Ascending aorta (tissue), 2 donors: ENCODE measurements at regions not wholly inside any gene's neighbourhood (a gene's known extent, or its start where the extent isn't known, plus 50 kb on each side); places are given as distances from the start of the nearest gene placed in this dataset.

Source experiments
- DNase-seq, 2 donors: peaks; one replicate each; pipeline ENCODE4 v3.0.0-alpha.2; 2019; ENCODE audit warnings: low spot score in 2 of 2
- H3K27ac ChIP-seq, 2 donors: fragments of 200-600 bp; sonication (generic); one replicate each; pipeline ENCODE4 v1.5.1; 2016 to 2017; ENCODE audit warnings: mild to moderate bottlenecking in 1 of 2
- H3K27me3 ChIP-seq: fragments of 200-600 bp; sonication (generic); one replicate; pipeline ENCODE4 v1.5.1; 2017
- H3K36me3 ChIP-seq, 2 donors: fragments of 200-600 bp; sonication (generic); one replicate each; pipeline ENCODE4 v1.5.1; 2016
- H3K4me1 ChIP-seq, 2 donors: fragments of 200-600 bp; sonication (generic); one replicate each; pipeline ENCODE4 v1.5.1; 2016 to 2017; ENCODE audit warnings: mild to moderate bottlenecking in 1 of 2
- H3K4me3 ChIP-seq, 2 donors: fragments of 200-600 bp; sonication (generic); one replicate each; pipeline ENCODE4 v1.5.1; 2016 to 2017; ENCODE audit warnings: mild to moderate bottlenecking in 1 of 2
- H3K9me3 ChIP-seq, 2 donors: fragments of 200-600 bp; sonication (generic); one replicate each; pipeline ENCODE4 v1.5.1; 2016
- CTCF ChIP-seq, 3 experiments: fragments of 200-600 bp in 2 of 3; fragments of 450-650 bp in 1 of 3; sonication (generic) in 2 of 3; IDR thresholded peaks; one replicate each; pipeline ENCODE4 v1.5.1; 2016 to 2019; ENCODE audit warnings: antibody characterized with exemption in 3 of 3, mild to moderate bottlenecking in 1 of 3, moderate library complexity in 1 of 3
- intact Hi-C: fragments of 100-400 bp; cut with DNase I; formaldehyde crosslinking; loops from one replicate; pipeline ENCODE4 v1.15.1; 2023

GRCh38 chr10:62577666-62578291, 203.6 kb downstream of the ZNF365 start:
- H3K36me3 ChIP-seq = no peaks in the 10 kb centered on the region
- intact Hi-C loops = no loop called here
- TF ChIP-seq CTCF (IDR thresholded peaks at IDR 0.05) = no peak
- no peak for DNase-seq
- H3K27me3 ChIP-seq = no peaks in the 10 kb centered on the region
- H3K27ac ChIP-seq = no peak overlapping the region
- H3K4me1 ChIP-seq = no peaks in the 10 kb centered on the region
- no peak overlapping the region for H3K4me3 ChIP-seq
- no peaks in the 10 kb centered on the region for H3K9me3 ChIP-seq

- H3K27me3 ChIP-seq = no peaks in the 10 kb centered on the region
- no peaks in the 10 kb centered on the region for H3K4me1 ChIP-seq
- TF ChIP-seq CTCF (IDR thresholded peaks at IDR 0.05) = no peak
- DNase-seq = no peak
- no peak overlapping the region for H3K4me3 ChIP-seq
- intact Hi-C loops = no loop called here
- no peaks in the 10 kb centered on the region for H3K36me3 ChIP-seq
- H3K9me3 ChIP-seq = no peaks in the 10 kb centered on the region
- H3K27ac ChIP-seq = no peak overlapping the region
Observed at GRCh38 chr10:62578301-62578700, 204.1 kb downstream of the ZNF365 start.

- TF ChIP-seq CTCF (IDR thresholded peaks at IDR 0.05) = no peak
- intact Hi-C loops = no loop called here
- no peaks in the 10 kb centered on the region for H3K4me1 ChIP-seq
Observed at GRCh38 chr10:62578916-62579315, 204.7 kb downstream of the ZNF365 start.

GRCh38 chr10:62580396-62580795, 206.2 kb downstream of the ZNF365 start:
- no peak overlapping the region for H3K4me3 ChIP-seq
- TF ChIP-seq CTCF (IDR thresholded peaks at IDR 0.05) = no peak
- H3K4me1 ChIP-seq = no peaks in the 10 kb centered on the region
- H3K9me3 ChIP-seq = no peaks in the 10 kb centered on the region
- H3K27me3 ChIP-seq = no peaks in the 10 kb centered on the region
- H3K27ac ChIP-seq = no peak overlapping the region
- intact Hi-C loops = no loop called here
- no peak for DNase-seq
- no peaks in the 10 kb centered on the region for H3K36me3 ChIP-seq

More at GRCh38 chr10:62578916-62579315, 204.7 kb downstream of the ZNF365 start:
- Histone ChIP-seq H3K36me3 (no peaks in the 10 kb centered on the region), H3K9me3 (no peaks in the 10 kb centered on the region), H3K27ac (no peak overlapping the region), H3K27me3 (no peaks in the 10 kb centered on the region), H3K4me3 (no peak overlapping the region)
- DNase-seq = no peak

- Histone ChIP-seq H3K27me3 (no peaks in the 10 kb centered on the region), H3K27ac (no peak overlapping the region)
- DNase-seq = no peak
Observed at GRCh38 chr10:62581351-62581750, 207.2 kb downstream of the ZNF365 start.

More at GRCh38 chr10:62581351-62581750, 207.2 kb downstream of the ZNF365 start:
- intact Hi-C loops = no loop called here
- no peak overlapping the region for H3K4me3 ChIP-seq
- H3K9me3 ChIP-seq = no peaks in the 10 kb centered on the region
- TF ChIP-seq CTCF (IDR thresholded peaks at IDR 0.05) = no peak
- no peaks in the 10 kb centered on the region for H3K4me1 ChIP-seq
- H3K36me3 ChIP-seq = no peaks in the 10 kb centered on the region
